HG02798 (cell line): ENCODE measurements at regions not wholly inside any gene's neighbourhood (a gene's known extent, or its start where the extent isn't known, plus 50 kb on each side); places are given as distances from the start of the nearest gene placed in this dataset.
"Not testable (repeated sequence)": the region's sequence is repeated elsewhere in the genome, so short reads cannot be mapped to it uniquely, and the experiment has no call there.

ENCODE experiments used
- ATAC-seq: cut with Tn5 transposase; IDR thresholded peaks from one replicate; pipeline ENCODE4 v1.9.1; 2021; ENCODE audit warnings: mild to moderate bottlenecking; ENCODE audit not compliant: unreplicated experiment, poor library complexity

DNA sequence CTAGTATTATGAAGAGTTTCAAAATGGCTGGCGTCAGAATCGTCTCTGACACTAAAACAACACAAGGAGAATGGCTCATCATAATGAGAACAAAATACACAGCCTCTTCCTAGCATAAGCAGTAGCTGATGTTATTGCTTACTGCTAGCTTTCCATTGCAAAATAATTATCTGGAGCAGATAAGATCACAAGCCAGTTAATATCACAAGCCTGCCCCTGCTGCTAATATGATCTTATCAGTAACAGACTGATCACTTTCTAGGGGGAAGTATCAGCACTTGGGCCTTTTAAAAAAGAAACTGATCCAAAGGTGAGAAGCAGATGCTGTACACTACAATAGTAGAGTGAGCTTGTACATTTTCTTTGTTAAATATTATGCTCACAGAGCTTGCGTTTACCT, 554.8 kb upstream of the PABPC4L start:
- no peak for ATAC-seq

- ATAC-seq: no peak
Observed at GRCh38 chr4:134754301-134755019, 552.9 kb upstream of the PABPC4L start.

- no peak for ATAC-seq
Observed at GRCh38 chr4:134753390-134753789, 551.8 kb upstream of the PABPC4L start.

- no peak for ATAC-seq
Observed at GRCh38 chr4:134747108-134747805, 545.7 kb upstream of the PABPC4L start.

DNA sequence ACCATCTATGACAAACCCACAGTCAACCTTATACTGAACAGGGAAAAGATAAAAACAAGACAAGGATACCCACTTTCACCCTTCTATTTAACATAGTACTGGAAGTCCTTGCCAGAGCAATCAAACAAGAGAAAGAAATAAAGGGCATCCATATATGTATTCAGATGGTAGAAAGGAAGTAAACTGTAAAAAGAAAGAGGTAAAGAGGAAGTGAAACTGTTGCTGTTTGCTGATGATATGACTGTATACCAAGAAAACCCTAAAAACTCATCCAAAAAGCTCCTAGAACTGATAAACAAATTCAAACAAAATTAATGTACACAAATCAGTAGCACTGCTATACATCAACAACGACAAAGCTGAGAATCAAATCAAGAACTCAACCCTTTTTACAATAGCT, 538.7 kb upstream of the PABPC4L start:
- no peak for ATAC-seq

- no peak for ATAC-seq
Observed at GRCh38 chr4:134735901-134736300, 534.3 kb upstream of the PABPC4L start.

GRCh38 chr4:134727696-134728095, 526.1 kb upstream of the PABPC4L start:
- ATAC-seq: no peak

DNA sequence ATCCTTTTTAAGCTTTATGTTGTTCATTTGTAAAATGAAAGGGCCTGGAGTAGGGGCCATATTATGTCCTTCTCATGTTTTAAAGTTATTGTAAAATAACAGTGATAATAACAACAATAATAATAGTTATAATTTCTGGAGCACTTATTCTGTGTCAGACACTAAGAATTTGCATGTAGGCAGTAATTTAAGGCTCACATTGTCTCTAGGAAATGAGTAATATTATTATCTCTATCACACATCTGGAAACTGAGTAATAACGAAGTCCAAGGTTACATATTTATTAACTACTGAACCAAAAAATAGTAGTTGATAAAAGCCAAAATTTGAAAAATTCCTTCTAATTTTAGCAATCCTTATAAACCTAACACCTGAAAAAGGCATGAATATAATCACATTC, 520.7 kb upstream of the PABPC4L start:
- ATAC-seq: no peak

DNA sequence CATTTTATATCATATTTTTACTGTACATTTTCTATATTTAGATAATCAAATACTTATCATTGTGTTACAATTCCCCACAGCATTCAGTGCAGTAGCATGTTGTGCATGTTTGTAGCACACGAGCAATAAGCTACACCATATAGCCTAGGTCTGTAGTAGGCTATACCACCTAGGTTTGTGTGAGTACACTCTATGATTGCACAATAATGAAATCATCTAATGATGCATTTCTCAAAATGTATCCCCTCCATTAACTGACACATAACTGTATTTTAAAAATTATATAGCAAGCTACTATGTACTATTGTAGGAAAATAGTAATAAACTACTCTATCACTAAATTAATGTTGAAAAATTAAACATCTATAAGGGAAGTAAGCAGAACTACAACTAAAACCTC, 518.4 kb upstream of the PABPC4L start:
- no peak for ATAC-seq

GRCh38 chr4:134708616-134709015, 507.0 kb upstream of the PABPC4L start:
- ATAC-seq: no peak

GRCh38 chr4:134708026-134708425, 506.4 kb upstream of the PABPC4L start:
- ATAC-seq: no peak

DNA sequence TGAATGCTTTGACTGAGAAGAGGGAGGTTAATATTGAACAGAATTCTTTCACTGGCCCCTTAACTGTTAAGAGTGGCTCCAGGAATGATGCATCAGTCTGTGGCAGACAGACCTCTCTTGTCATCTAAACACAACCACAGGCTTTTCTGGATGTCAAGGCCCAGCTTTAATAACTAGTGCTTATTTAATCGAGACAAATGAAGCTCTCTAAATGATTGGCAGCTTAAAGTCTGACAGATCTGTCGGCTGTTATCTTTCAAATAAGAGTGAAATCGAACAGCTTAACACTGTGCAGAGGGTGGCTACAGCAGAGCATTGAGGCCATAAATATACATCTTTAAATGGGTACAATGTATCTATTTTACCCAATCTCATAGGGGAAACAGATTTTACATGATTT, 500.8 kb upstream of the PABPC4L start:
- ATAC-seq: no peak

DNA sequence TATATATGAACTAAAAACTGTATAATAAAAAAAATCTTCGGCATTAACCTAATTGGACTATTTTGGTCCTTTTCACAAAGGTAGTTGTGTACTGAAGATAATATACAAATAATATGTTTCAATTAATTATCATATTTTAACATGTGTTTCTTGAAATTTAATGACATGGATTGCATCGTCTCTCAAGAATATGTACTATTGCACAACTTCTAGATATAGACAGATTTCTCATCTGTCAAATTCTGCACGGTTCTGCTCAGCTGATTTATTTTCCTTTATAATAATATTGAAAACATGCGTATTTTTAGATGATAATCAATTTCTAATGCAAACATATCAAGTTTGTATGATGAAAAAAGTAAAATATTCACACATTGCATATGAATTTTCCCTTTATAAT, 498.7 kb upstream of the PABPC4L start:
- ATAC-seq: no peak

- ATAC-seq: not testable (repeated sequence)
Observed at GRCh38 chr4:134698831-134699230, 497.2 kb upstream of the PABPC4L start.

DNA sequence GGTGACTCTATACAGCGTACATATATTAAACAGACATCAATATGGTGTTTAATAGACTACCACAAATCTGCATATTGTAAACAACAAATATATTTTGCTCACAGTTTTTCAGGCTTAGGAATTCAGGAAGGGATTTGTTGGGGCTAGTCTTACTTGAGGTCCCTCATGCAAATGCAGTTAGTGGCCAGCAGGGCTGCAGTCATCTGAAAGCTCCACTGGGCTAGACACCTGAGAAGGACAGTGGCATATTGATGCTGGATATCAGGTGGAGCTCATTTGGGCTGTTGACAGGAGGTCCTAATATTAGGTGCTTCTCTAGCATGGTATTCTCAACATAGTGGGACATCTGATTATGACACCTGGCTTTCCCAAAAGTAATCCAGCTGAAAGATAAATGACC, 493.8 kb upstream of the PABPC4L start:
- no peak for ATAC-seq

DNA sequence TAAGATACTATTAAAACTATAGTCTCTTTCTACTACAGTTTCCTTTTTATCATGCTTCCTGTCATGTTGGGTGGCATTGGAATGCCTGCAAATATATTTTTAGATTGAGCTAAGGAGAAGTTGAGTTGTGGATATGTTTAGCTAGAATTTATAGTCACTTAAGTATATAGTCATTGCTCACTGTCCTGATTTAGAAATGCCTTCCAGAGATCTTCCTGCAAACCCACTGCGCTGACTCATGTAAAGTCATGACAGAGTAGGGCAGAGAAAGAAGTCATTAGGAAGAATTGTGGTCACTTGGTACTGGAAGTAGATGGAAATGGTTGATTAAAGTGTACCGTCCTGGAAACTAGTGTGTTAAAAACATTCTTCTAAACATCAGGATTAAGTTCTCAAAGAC, 490.3 kb upstream of the PABPC4L start:
- no peak for ATAC-seq

DNA sequence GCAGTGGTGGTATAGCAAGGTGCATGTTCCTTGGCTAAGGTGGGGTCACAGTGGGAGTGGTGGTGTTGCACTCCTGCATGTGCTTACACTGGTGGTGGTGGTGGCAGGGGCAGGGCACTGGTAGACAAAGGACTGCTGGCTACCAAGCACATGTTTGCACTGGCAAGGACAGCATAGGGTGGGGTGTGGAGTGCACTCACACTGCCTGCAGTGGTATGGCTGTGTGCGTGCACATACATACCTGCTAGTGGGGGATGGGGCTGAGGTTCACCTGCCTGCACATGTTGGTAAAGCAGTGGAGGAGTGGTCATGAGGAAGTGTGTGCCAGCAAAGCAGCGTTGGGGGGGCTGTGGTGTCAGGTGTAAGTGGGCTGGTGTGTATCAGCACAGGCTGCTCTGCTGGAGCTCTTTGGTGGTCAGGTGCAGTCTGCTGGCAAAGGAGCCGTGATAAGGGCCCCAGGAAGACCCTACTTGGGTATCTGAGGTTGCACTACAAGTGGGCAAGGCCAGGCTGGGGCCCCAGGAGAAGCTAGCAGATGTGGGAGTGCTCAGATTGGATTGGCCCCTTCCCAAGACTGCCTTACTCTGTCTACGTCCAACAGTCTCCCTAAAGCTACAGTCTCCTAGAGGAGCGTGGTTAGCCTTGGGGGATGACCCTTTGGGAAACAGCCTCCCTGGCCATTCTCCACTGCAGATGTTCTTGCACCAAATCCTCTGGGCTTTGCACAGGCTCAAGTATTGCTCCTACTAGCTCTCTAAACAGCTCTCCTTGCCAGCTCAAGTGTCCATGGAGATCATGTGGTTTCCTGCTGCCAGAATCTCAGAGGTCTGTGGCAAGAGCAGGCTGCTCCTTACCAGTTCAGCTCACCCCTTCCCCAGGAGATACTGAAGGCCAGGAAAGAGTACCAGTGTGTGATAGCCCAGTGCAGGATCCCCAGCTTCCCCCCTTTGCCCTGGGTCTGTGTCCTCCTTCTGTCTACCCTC, 486.3 kb upstream of the PABPC4L start:
- no peak for ATAC-seq

DNA sequence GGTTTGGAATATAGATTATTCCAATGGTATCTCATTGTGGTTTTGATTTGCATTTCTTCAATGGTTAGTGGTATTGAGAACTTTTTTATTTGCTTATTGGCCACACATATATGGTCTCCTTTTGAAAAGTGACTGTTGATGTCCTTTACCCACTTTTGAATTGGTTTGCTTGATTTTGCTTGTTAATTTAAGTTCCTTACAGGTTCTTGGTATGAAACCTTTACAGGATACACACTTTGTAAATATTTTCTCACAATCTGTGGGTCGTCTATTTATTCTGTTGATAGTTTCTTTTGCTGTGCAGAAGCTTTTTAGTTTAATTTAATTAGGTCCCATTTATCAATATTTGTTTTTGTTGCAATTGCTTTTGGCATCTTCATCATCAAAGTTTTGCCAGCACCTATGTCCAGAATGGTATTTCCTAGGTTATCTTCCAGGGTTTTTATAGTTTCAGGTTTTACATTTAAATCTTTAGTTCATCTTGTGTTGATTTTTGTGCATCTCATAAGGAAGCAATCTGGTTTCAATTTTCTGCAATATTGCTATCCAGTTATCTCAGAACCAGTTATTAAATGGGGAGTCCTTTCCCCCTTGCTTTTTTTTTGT, 475.7 kb upstream of the PABPC4L start:
- no peak for ATAC-seq

DNA sequence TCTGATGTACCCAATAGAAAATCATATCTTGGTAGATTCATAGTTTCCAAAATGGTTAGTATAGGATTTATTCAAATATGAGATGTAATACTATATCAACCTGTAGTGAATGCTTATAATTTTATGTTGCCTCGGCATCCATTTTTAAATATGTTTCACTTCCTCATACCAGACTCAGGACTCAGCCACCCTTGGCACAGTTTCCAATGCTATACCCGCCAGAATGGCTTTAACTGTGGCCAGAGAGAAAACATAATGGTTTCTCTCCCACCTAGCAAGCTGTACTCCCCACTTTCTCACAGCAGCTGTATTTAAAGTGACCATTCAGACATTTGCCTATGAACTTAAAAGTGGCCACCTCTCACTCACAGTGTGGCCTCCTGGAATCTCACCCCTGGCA, 466.6 kb upstream of the PABPC4L start:
- ATAC-seq: no peak

GRCh38 chr4:134666640-134667039, 465.1 kb upstream of the PABPC4L start:
- no peak for ATAC-seq

DNA sequence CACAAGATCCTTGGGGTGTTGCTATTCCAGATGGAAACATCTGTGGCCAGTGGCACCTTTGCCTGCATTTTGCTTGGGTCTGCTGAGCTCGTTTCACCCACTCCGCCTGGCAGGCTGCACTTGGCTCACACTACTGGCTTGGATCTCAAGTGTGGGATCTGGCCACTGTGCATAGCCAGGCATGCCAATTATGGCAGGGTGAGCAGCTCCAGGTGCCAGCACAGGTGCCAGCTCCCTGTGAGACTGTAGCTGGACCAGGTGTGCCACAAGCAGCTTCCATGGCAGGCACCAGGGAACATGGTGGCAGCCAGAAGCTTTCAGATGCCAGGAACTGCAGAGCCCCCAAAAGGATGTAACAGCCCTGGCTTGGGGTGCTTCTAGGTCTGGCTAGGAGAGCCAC, 463.8 kb upstream of the PABPC4L start:
- ATAC-seq: no peak
